Endothelial cell of umbilical vein (primary cell): ENCODE measurements at regions not wholly inside any gene's neighbourhood (a gene's known extent, or its start where the extent isn't known, plus 50 kb on each side); places are given as distances from the start of the nearest gene placed in this dataset. TPM values are rescaled to one million over a fixed set of nuclear protein-coding genes. Genes with fewer than 3 reads are reported as not detected.

Experiments used
- BruUV-seq: library from RNA; stranded (reverse); fragments of 400-500 nt; replicated peaks from 2 replicates; lab custom pipeline; 2021; lab: Mats Ljungman, UMichigan
- CTCF ChIA-PET: fragments of 300-600, 350-600 bp; sonication (Branson Sonifier 250); formaldehyde crosslinking; loops from one replicate; lab custom pipeline; 2021; ENCODE audit warnings: antibody characterized with exemption, inconsistent platforms; lab: Charles Lee
- POLR2A ChIA-PET: fragments of 300-600, 350-600 bp; sonication (Branson Sonifier 250); formaldehyde crosslinking; loops from one replicate; lab custom pipeline; 2021; ENCODE audit warnings: antibody characterized with exemption, inconsistent platforms; lab: Charles Lee
- DNase-seq: peaks from one replicate; pipeline ENCODE4 v3.0.0-alpha.2; 2011; ENCODE audit warnings: low read depth, low spot score
- FAIRE-seq: peaks from 2 replicates; lab custom pipeline; 2011; peaks lifted over from hg19 to GRCh38; lab: Jason Lieb, UNC
- H2AFZ ChIP-seq: 2 replicates; pipeline ENCODE4 v1.6.0; 2012; ENCODE audit warnings: low read depth, low read length, control low read depth, inconsistent platforms
- H3K27ac ChIP-seq: 2 replicates; pipeline ENCODE4 v1.5.1; 2011; ENCODE audit warnings: low read depth, mild to moderate bottlenecking, control low read depth, low read length, moderate library complexity; ENCODE audit not compliant: insufficient read depth
- H3K27me3 ChIP-seq, 2 experiments: 2 replicates each; pipeline versions ENCODE4 v1.6.0 to v1.6.1; 2011; ENCODE audit warnings: low read length in 2 of 2, mixed read lengths in 1 of 2; ENCODE audit not compliant: control insufficient read depth in 2 of 2, insufficient read depth in 2 of 2
- H3K36me3 ChIP-seq, 2 experiments: 2 replicates in 1 of 2; 3 replicates in 1 of 2; pipeline ENCODE4 v1.5.1; 2011; ENCODE audit warnings: low read length in 2 of 2, mild to moderate bottlenecking in 1 of 2, moderate library complexity in 1 of 2; ENCODE audit not compliant: control insufficient read depth in 2 of 2, insufficient read depth in 2 of 2; ENCODE audit errors: extremely low read depth in 1 of 2
- H3K4me1 ChIP-seq: 3 replicates; pipeline ENCODE4 v1.5.1; 2011; ENCODE audit warnings: mild to moderate bottlenecking, low read length; ENCODE audit not compliant: control insufficient read depth, insufficient read depth; ENCODE audit errors: extremely low read depth
- H3K4me2 ChIP-seq: 2 replicates; pipeline ENCODE4 v1.6.1; 2011; ENCODE audit warnings: low read length, control low read depth, mixed read lengths; ENCODE audit not compliant: insufficient read depth
- H3K4me3 ChIP-seq, 3 experiments: fragments of 200-600 bp in 1 of 3; sonication (generic), shearing (Covaris generic) in 1 of 3; replicated peaks in 1 of 3; 2 replicates each; pipeline ENCODE4 v1.5.1; 2011 to 2016; ENCODE audit warnings: control low read depth in 3 of 3, low read length in 3 of 3, mild to moderate bottlenecking in 2 of 3, inconsistent platforms in 1 of 3, low read depth in 1 of 3, moderate library complexity in 1 of 3; ENCODE audit not compliant: insufficient read depth in 1 of 3
- H3K79me2 ChIP-seq: 2 replicates; pipeline ENCODE4 v1.6.0; 2012; ENCODE audit warnings: low read length, inconsistent platforms; ENCODE audit not compliant: control insufficient read depth, insufficient read depth
- H3K9ac ChIP-seq: replicated peaks from 2 replicates; pipeline ENCODE3; 2011; ENCODE audit warnings: low read length, control low read depth; ENCODE audit not compliant: insufficient read depth; ENCODE audit errors: extremely low read depth
- H3K9me1 ChIP-seq: replicated peaks from 3 replicates; pipeline ENCODE4 v1.6.0; 2011; ENCODE audit warnings: mild to moderate bottlenecking, low read length; ENCODE audit not compliant: control insufficient read depth, insufficient read depth; ENCODE audit errors: extremely low read depth
- H3K9me3 ChIP-seq: replicated peaks from 2 replicates; pipeline ENCODE4 v1.5.1; 2012; ENCODE audit warnings: low read length, inconsistent platforms; ENCODE audit not compliant: control insufficient read depth, insufficient read depth
- H4K20me1 ChIP-seq: replicated peaks from 2 replicates; pipeline ENCODE3; 2011; ENCODE audit warnings: mild to moderate bottlenecking, low read length; ENCODE audit not compliant: control insufficient read depth, insufficient read depth; ENCODE audit errors: extremely low read depth
- CTCF ChIP-seq, 2 donors: IDR thresholded peaks; 1 replicate in 1 of 2; 2 replicates in 1 of 2; pipeline ENCODE4 v1.5.1; 2011; ENCODE audit warnings: low read length in 2 of 2, mild to moderate bottlenecking in 2 of 2, moderate library complexity in 2 of 2, control low read depth in 1 of 2, inconsistent platforms in 1 of 2, low read depth in 1 of 2; ENCODE audit not compliant: insufficient read depth in 1 of 2; ENCODE audit errors: extremely low read depth in 1 of 2
- FOS ChIP-seq: IDR thresholded peaks from 2 replicates; pipeline ENCODE4 v1.6.1; 2011; ENCODE audit warnings: mild to moderate bottlenecking, low read length, moderate library complexity, borderline replicate concordance; ENCODE audit not compliant: insufficient read depth
- GATA2 ChIP-seq: IDR thresholded peaks from 2 replicates; pipeline ENCODE4 v1.7.0; 2011; ENCODE audit warnings: low read depth, mild to moderate bottlenecking, moderate library complexity, mixed read lengths, low read length; ENCODE audit not compliant: insufficient read length, insufficient read depth
- JUN ChIP-seq: IDR thresholded peaks from 2 replicates; pipeline ENCODE4 v1.6.1; 2011; ENCODE audit warnings: borderline replicate concordance, low read depth; ENCODE audit not compliant: insufficient read length, insufficient read depth
- dilution Hi-C: fragments of 300-500 bp; cut with MboI; formaldehyde crosslinking; loops from one replicate; pipeline ENCODE4 v1.15.0; 2019; ENCODE audit warnings: low sequenced_read_pairs; ENCODE audit not compliant: extremely low pct_ligation_motif_present
- intact Hi-C: fragments of 100-400 bp; cut with micrococcal nuclease; formaldehyde crosslinking; loops from one replicate; pipeline ENCODE4 v1.10.0; 2022
- small RNA-seq: library from RNA; depleted of rRNA; stranded (forward); fragments of <200 nt; gene quantifications from one replicate; pipeline ENCODE3, GENCODE V24; 2012; ENCODE audit warnings: low replicate concordance, low read depth; ENCODE audit not compliant: insufficient read depth, insufficient read length
- TF ChIP-seq, protein P1 (sequence below): IDR thresholded peaks from 2 replicates; pipeline ENCODE4 v1.6.1; 2011; ENCODE audit not compliant: insufficient read depth, insufficient read length

GRCh38 chr7:90094030-90094429 is 60.2 kb upstream of the STEAP1 start:
- Histone ChIP-seq H3K4me2 (no peak overlapping the region), H3K4me3 (no peak overlapping the region), H3K9me3 (no peaks in the 10 kb centered on the region), H3K27ac (no peak overlapping the region), H3K9ac (no peak overlapping the region), H3K27me3 (no peaks in the 10 kb centered on the region), H3K9me1 (no peaks in the 10 kb centered on the region), H4K20me1 (no peaks in the 10 kb centered on the region), H3K36me3 (no peaks in the 10 kb centered on the region), H2AFZ (no peak overlapping the region), H3K79me2 (no peaks in the 10 kb centered on the region), H3K4me1 (no peaks in the 10 kb centered on the region)
- intact Hi-C loops, result no loop called here
- ChIA-PET CTCF (no interaction called here), POLR2A (no interaction called here)
- no TSS peak for BruUV-seq
- dilution Hi-C loops, result no loop called here
- TF ChIP-seq, protein P1, sequence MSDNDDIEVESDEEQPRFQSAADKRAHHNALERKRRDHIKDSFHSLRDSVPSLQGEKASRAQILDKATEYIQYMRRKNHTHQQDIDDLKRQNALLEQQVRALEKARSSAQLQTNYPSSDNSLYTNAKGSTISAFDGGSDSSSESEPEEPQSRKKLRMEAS, result no peak
- TF ChIP-seq FOS (no peak), CTCF (IDR thresholded peaks at IDR 0.05; ENCODE audit: extremely low read depth in 1 of 2, insufficient read depth in 1 of 2, low read depth in 1 of 2, low read length in 2 of 2) (no peak), GATA2 (no peak), JUN (no peak)
- FAIRE-seq (no peak), DNase-seq (no peak)

Small RNAs in the stretch of these regions (small RNA-seq; reads per million reads assigned to genes)
- not detected for gene RNU6-274P
